Hepatocyte (in vitro differentiated cells): ENCODE measurements at regions not wholly inside any gene's neighbourhood (a gene's known extent, or its start where the extent isn't known, plus 50 kb on each side); places are given as distances from the start of the nearest gene placed in this dataset.

Experiments
- EZH2 ChIP-seq: fragments of 200-600 bp; sonication (generic); IDR thresholded peaks from 2 replicates; pipeline ENCODE4 v1.6.1; 2016; ENCODE audit warnings: antibody characterized with exemption, mild to moderate bottlenecking, borderline replicate concordance
- TF ChIP-seq, protein P1 (sequence below): fragments of 200-600 bp; sonication (generic); IDR thresholded peaks from 2 replicates; pipeline ENCODE4 v1.5.1; 2016; ENCODE audit warnings: antibody characterized with exemption, mild to moderate bottlenecking; ENCODE audit not compliant: poor library complexity

- TF ChIP-seq, protein P1, sequence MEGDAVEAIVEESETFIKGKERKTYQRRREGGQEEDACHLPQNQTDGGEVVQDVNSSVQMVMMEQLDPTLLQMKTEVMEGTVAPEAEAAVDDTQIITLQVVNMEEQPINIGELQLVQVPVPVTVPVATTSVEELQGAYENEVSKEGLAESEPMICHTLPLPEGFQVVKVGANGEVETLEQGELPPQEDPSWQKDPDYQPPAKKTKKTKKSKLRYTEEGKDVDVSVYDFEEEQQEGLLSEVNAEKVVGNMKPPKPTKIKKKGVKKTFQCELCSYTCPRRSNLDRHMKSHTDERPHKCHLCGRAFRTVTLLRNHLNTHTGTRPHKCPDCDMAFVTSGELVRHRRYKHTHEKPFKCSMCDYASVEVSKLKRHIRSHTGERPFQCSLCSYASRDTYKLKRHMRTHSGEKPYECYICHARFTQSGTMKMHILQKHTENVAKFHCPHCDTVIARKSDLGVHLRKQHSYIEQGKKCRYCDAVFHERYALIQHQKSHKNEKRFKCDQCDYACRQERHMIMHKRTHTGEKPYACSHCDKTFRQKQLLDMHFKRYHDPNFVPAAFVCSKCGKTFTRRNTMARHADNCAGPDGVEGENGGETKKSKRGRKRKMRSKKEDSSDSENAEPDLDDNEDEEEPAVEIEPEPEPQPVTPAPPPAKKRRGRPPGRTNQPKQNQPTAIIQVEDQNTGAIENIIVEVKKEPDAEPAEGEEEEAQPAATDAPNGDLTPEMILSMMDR, result peak; percentile 24
- no peak for TF ChIP-seq EZH2
These were observed 91.5 kb upstream of the C3orf80 start for GRCh38 chr3:160133757-160134156.
